HepG2 (cell line): ENCODE measurements at regions not wholly inside any gene's neighbourhood (a gene's known extent, or its start where the extent isn't known, plus 50 kb on each side); places are given as distances from the start of the nearest gene placed in this dataset.

Experiments used
- BCL6 ChIP-seq: IDR thresholded peaks from 2 replicates; pipeline ENCODE4 v1.6.1; 2016; ENCODE audit warnings: missing genetic modification reagents, missing compliant biosample characterization
- BRD4 ChIP-seq: sonication (generic); formaldehyde crosslinking; IDR thresholded peaks from 2 replicates; pipeline ENCODE4 v1.4.0; 2020; ENCODE audit warnings: missing genetic modification reagents
- DNMT3B ChIP-seq: conservative IDR thresholded peaks from 2 replicates; pipeline ENCODE4 v1.6.1; 2016; ENCODE audit warnings: missing biosample characterization, control low read depth
- ELF1 ChIP-seq: sonication (generic); formaldehyde crosslinking; IDR thresholded peaks from 2 replicates; pipeline ENCODE4 v1.4.0; 2020; ENCODE audit warnings: missing genetic modification reagents
- EP300 ChIP-seq, 3 experiments: sonication (generic) in 1 of 3; formaldehyde crosslinking in 1 of 3; IDR thresholded peaks; 2 replicates each; pipeline versions ENCODE4 v1.5.1 to v1.6.1; 2011 to 2020; ENCODE audit warnings: low read depth in 2 of 3, low read length in 2 of 3, borderline replicate concordance in 1 of 3, improper control_type of control experiment in 1 of 3, mild to moderate bottlenecking in 1 of 3, missing genetic modification reagents in 1 of 3, moderate library complexity in 1 of 3
- FOXO1 ChIP-seq: sonication (generic); formaldehyde crosslinking; IDR thresholded peaks from 2 replicates; pipeline ENCODE4 v1.4.0; 2020; ENCODE audit warnings: missing genetic modification reagents
- HMG20A ChIP-seq: IDR thresholded peaks from 2 replicates; pipeline ENCODE4 v1.6.1; 2016; ENCODE audit warnings: borderline replicate concordance
- HNF4A ChIP-seq: sonication (generic); formaldehyde crosslinking; IDR thresholded peaks from 2 replicates; pipeline ENCODE4 v1.4.0; 2020; ENCODE audit warnings: missing genetic modification reagents
- KLF16 ChIP-seq, 2 experiments: sonication (generic) in 1 of 2; formaldehyde crosslinking in 1 of 2; IDR thresholded peaks; 2 replicates each; pipeline versions ENCODE4 v1.6.1 to v1.8.0; 2016 to 2023; ENCODE audit warnings: missing genetic modification reagents in 2 of 2, missing compliant biosample characterization in 1 of 2
- KLF6 ChIP-seq: IDR thresholded peaks from 2 replicates; pipeline ENCODE4 v1.8.0; 2016; ENCODE audit warnings: missing biosample characterization, missing genetic modification reagents
- MBD4 ChIP-seq: IDR thresholded peaks from 2 replicates; pipeline ENCODE4 v1.6.1; 2012; ENCODE audit warnings: low read length, inconsistent platforms, borderline replicate concordance
- MIER3 ChIP-seq: IDR thresholded peaks from 2 replicates; pipeline ENCODE4 v1.6.1; 2016; ENCODE audit warnings: missing compliant biosample characterization, borderline replicate concordance
- NCOA2 ChIP-seq: sonication (generic); formaldehyde crosslinking; IDR thresholded peaks from 2 replicates; pipeline ENCODE4 v1.8.0; 2022; ENCODE audit warnings: inconsistent platforms
- RCOR2 ChIP-seq: IDR thresholded peaks from 2 replicates; pipeline ENCODE4 v1.6.1; 2016; ENCODE audit warnings: missing biosample characterization, missing genetic modification reagents
- RXRB ChIP-seq: IDR thresholded peaks from 2 replicates; pipeline ENCODE4 v1.6.1; 2016; ENCODE audit warnings: borderline replicate concordance, missing genetic modification reagents, missing compliant biosample characterization
- SAP130 ChIP-seq: IDR thresholded peaks from 2 replicates; pipeline ENCODE4 v1.6.1; 2016; ENCODE audit warnings: low read depth
- SIX4 ChIP-seq: sonication (generic); formaldehyde crosslinking; IDR thresholded peaks from 2 replicates; pipeline ENCODE4 v1.4.0; 2020; ENCODE audit warnings: missing genetic modification reagents
- SOX13 ChIP-seq, 3 experiments: fragments of 450-650 bp in 1 of 3; sonication (generic) in 1 of 3; formaldehyde crosslinking in 1 of 3; IDR thresholded peaks in 2 of 3; conservative IDR thresholded peaks in 1 of 3; 2 replicates each; pipeline versions ENCODE4 v1.5.0 to v1.6.1; 2016 to 2020; ENCODE audit warnings: antibody characterized with exemption in 1 of 3, mild to moderate bottlenecking in 1 of 3, missing compliant biosample characterization in 1 of 3, missing genetic modification reagents in 1 of 3, moderate library complexity in 1 of 3
- SPEN ChIP-seq: sonication (generic); formaldehyde crosslinking; IDR thresholded peaks from 2 replicates; pipeline ENCODE4 v1.5.1; 2020; ENCODE audit warnings: low read depth, mild to moderate bottlenecking, missing genetic modification reagents
- SRY ChIP-seq: sonication (generic); formaldehyde crosslinking; IDR thresholded peaks from 2 replicates; pipeline ENCODE4 v1.8.0; 2022; ENCODE audit warnings: mild to moderate bottlenecking, missing genetic modification reagents
- TBX2 ChIP-seq: sonication (generic); formaldehyde crosslinking; IDR thresholded peaks from 2 replicates; pipeline ENCODE4 v1.5.0; 2020; ENCODE audit warnings: missing genetic modification reagents, mild to moderate bottlenecking, borderline replicate concordance
- TEAD3 ChIP-seq: optimal IDR thresholded peaks from 2 replicates; pipeline ENCODE3; 2016; ENCODE audit warnings: borderline replicate concordance
- TSC22D2 ChIP-seq: sonication (generic); formaldehyde crosslinking; IDR thresholded peaks from 2 replicates; pipeline ENCODE4 v1.5.1; 2020; ENCODE audit warnings: missing genetic modification reagents, mild to moderate bottlenecking, borderline replicate concordance
- ZMYM4 ChIP-seq: sonication (generic); formaldehyde crosslinking; IDR thresholded peaks from 2 replicates; pipeline ENCODE4 v1.8.1; 2023; ENCODE audit warnings: mild to moderate bottlenecking, missing genetic modification reagents
- ZNF644 ChIP-seq: IDR thresholded peaks from 2 replicates; pipeline ENCODE4 v1.6.1; 2016; ENCODE audit warnings: low read depth
- ZNF768 ChIP-seq: sonication (generic); formaldehyde crosslinking; IDR thresholded peaks from 2 replicates; pipeline ENCODE4 v1.4.0; 2020; ENCODE audit warnings: missing genetic modification reagents
- ZNF776 ChIP-seq: sonication (generic); formaldehyde crosslinking; IDR thresholded peaks from 2 replicates; pipeline ENCODE4 v1.4.0; 2020; ENCODE audit warnings: mild to moderate bottlenecking, missing genetic modification reagents
- TF ChIP-seq, protein P1 (sequence below): sonication (generic); formaldehyde crosslinking; IDR thresholded peaks from 2 replicates; pipeline ENCODE4 v1.5.0; 2020; ENCODE audit warnings: missing genetic modification reagents
- TF ChIP-seq, protein P2 (sequence below): IDR thresholded peaks from 2 replicates; pipeline ENCODE4 v1.6.1; 2016; ENCODE audit warnings: low read depth

DNA sequence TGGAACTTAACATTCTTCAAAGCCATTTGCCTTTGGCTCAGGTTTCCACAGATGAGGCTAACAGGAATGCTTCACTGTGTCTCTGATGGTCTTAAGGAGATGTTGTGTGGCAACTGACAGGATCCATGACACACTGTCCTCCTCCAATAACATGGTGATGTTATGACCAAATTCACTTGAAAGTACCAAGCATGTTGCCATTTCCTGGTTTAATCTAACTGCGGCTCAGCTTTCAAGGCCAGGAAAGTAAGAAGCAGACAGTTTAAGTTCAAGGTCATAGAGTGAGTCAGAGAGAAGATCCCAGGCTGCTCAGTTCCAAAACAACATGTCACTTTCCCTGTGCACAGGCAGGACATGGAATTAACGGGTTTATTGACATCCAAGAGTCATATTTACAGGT is 513.6 kb downstream of the STK39 start (continued):
- peak; percentile 47; the same call in 1 of the 2 replicates for TF ChIP-seq MIER3 (CRISPR knock-in tag)
- TF ChIP-seq DNMT3B (CRISPR knock-in tag), result 0 out of 2 replicates have a peak, but pooled peaks have one; percentile 51
- TF ChIP-seq TBX2 (CRISPR knock-in tag), result 0 out of 2 replicates have a peak, but pooled peaks have one; percentile 27
- TF ChIP-seq KLF6 (CRISPR knock-in tag), result no peak
- TF ChIP-seq BRD4 (CRISPR knock-in tag), result no peak
- TF ChIP-seq FOXO1, result peak; percentile 47; the same call in 1 of the 2 replicates
- TF ChIP-seq BCL6, result peak; percentile 91
- 0 out of 2 replicates have a peak, but pooled peaks have one; percentile 33 for TF ChIP-seq ZMYM4
- peak; percentile 50; the same call in 1 of the 2 replicates for TF ChIP-seq SAP130 (CRISPR knock-in tag)
- TF ChIP-seq HMG20A (CRISPR knock-in tag), result peak; percentile 91
- TF ChIP-seq ZNF776, result no peak
- TF ChIP-seq TSC22D2 (CRISPR knock-in tag), result no peak
- TF ChIP-seq SRY, result no peak
- peak in 1 of 2 experiments; percentile 57; a peak in 1 of 4 replicates for TF ChIP-seq EP300 (IDR thresholded peaks at IDR 0.05; ENCODE audit: low read depth in 2 of 2, low read length in 2 of 2)
- TF ChIP-seq EP300 (CRISPR knock-in tag; IDR thresholded peaks at IDR 0.05; ENCODE audit: borderline replicate concordance), result no peak
- no peak for TF ChIP-seq SOX13 (IDR thresholded peaks at IDR 0.05)
- peak in 1 of 2 experiments; percentile 25; a peak in 1 of 4 replicates for TF ChIP-seq SOX13 (CRISPR knock-in tag; conservative IDR thresholded peaks at IDR 0.05 in 1 of 2, IDR thresholded peaks at IDR 0.05 in 1 of 2)
- TF ChIP-seq HNF4A, result peak; percentile 41; the same call in 1 of the 2 replicates
- TF ChIP-seq, protein P1, sequence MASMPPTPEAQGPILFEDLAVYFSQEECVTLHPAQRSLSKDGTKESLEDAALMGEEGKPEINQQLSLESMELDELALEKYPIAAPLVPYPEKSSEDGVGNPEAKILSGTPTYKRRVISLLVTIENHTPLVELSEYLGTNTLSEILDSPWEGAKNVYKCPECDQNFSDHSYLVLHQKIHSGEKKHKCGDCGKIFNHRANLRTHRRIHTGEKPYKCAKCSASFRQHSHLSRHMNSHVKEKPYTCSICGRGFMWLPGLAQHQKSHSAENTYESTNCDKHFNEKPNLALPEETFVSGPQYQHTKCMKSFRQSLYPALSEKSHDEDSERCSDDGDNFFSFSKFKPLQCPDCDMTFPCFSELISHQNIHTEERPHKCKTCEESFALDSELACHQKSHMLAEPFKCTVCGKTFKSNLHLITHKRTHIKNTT (CRISPR knock-in tag), result no peak
- 0 out of 4 replicates have a peak, but pooled peaks of 1 of the 2 experiments have one; percentile 14 for TF ChIP-seq KLF16 (CRISPR knock-in tag; IDR thresholded peaks at IDR 0.05)
- TF ChIP-seq ZNF768 (CRISPR knock-in tag), result no peak
- peak; percentile 86 for TF ChIP-seq RXRB (CRISPR knock-in tag)
- peak; percentile 80 for TF ChIP-seq ELF1 (CRISPR knock-in tag)
- peak; percentile 58 for TF ChIP-seq TEAD3 (CRISPR knock-in tag)
- peak; percentile 52; the same call in 1 of the 2 replicates for TF ChIP-seq ZNF644 (CRISPR knock-in tag)
- 0 out of 2 replicates have a peak, but pooled peaks have one; percentile 62 for TF ChIP-seq SIX4 (CRISPR knock-in tag)
- peak; percentile 38; the same call in 1 of the 2 replicates for TF ChIP-seq NCOA2 (CRISPR knock-in tag)
- 0 out of 2 replicates have a peak, but pooled peaks have one; percentile 19 for TF ChIP-seq SPEN (CRISPR knock-in tag)
- 0 out of 2 replicates have a peak, but pooled peaks have one; percentile 39 for TF ChIP-seq RCOR2 (CRISPR knock-in tag)
- TF ChIP-seq, protein P2, sequence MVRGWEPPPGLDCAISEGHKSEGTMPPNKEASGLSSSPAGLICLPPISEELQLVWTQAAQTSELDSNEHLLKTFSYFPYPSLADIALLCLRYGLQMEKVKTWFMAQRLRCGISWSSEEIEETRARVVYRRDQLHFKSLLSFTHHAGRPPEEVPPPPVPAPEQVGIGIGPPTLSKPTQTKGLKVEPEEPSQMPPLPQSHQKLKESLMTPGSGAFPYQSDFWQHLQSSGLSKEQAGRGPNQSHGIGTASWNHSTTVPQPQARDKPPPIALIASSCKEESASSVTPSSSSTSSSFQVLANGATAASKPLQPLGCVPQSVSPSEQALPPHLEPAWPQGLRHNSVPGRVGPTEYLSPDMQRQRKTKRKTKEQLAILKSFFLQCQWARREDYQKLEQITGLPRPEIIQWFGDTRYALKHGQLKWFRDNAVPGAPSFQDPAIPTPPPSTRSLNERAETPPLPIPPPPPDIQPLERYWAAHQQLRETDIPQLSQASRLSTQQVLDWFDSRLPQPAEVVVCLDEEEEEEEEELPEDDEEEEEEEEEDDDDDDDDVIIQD, result no peak
- TF ChIP-seq MBD4, result 0 out of 2 replicates have a peak, but pooled peaks have one; percentile 45
